HG03039 (cell line): ENCODE measurements at regions not wholly inside any gene's neighbourhood (a gene's known extent, or its start where the extent isn't known, plus 50 kb on each side); places are given as distances from the start of the nearest gene placed in this dataset.
"Not testable (repeated sequence)": the region's sequence is repeated elsewhere in the genome, so short reads cannot be mapped to it uniquely, and the experiment has no call there.

Experiments used
- ATAC-seq: cut with Tn5 transposase; IDR thresholded peaks from one replicate; pipeline ENCODE4 v1.9.1; 2021; ENCODE audit warnings: mild to moderate bottlenecking, moderate library complexity; ENCODE audit not compliant: unreplicated experiment

DNA sequence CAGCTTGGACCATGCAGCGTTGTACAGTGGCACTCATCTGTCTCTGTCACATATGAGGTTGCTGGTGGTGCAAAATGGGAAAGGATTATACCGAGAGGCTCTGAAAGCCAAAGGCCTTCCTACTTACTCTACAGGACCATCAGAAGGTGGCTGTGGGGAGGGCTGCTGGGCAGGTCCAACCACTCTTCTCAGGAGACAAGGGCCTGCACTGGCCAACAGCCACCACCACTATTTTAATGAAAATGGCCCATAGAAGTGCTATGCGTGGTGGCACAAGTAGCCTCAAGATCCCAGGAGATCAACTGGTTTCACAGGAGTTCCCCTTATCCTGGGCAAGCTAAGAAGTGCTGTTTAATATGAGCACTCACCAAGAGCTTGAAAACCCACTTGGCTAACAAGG lies 52.3 kb downstream of the MRPL57 start:
- no peak for ATAC-seq

DNA sequence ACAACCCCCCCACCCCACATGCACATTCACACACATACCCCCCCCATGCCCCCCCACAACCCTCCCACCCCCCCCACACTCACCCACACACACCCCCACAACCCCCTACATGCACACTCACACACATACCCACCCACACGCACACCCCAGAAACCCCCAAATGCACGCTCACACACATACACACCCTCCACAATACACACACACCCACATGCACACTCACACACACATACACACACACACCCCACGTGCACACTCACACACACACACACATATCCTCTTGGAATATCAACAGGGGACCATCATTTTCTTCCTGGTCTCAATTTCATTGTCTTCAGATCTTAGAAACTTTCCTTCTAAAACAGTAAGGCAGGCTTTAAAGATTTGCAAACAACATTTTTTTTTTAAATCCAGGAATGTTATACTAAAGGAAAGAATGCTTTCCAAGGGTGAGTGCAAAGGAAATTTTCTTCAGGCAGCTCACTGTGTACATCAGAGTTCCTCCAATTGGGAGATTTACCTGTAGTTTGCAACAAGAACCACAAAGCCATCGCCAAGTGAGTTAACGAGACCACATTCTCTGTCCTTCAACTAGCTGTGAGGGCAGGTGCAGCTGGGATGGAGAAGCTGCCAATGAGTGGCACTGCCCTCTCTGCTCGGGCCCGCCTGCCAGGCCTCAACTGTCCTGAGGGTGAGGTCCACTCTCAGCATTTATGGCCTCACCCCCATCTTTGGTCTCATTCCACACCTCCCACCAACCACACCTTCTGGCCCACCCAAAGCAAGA lies 53.0 kb downstream of the MRPL57 start:
- ATAC-seq = no peak

DNA sequence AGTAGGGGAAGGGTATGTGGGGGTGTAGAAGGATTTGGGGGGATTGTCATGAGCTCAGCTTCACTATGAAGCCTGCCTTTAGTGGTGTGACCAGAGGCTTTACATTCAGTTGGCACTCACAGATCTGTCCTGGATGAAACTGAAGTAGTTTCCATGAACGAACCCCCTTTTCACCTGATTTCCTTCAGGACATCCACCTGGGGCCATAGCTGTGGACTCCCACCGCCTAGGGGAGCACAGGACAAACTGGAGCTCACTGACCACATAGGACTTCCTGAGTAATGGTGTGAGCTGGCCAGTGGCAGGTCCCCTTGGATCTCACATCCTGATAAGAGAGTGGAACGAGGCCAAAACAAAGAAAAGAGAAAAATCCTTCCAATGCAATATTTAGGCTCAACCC lies 54.1 kb downstream of the MRPL57 start:
- ATAC-seq = no peak

DNA sequence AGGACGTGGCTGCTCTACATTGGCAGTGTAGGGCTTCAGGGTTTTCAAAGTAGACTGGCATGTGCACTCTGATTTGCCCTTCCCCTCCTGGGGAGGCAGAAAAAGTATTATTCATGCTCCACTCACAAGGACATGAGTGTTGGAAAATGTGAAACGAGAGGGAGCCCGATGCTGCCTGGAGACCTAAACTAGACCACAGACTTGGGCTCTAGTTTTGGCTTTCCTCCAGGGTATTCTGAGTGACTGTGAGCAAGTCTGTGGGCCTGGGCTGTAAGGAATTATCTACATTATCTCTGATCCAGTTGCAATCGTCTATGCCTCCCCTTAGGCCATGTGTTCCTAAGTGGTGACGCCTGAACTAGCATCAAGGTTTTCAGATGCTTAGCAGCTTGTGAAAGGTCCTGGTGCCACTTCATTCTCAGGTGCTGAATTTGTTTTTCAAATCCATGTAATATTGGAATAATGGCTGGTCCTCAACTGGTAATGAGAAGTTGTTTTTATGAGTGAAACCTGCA lies 55.0 kb downstream of the MRPL57 start:
- ATAC-seq = no peak

DNA sequence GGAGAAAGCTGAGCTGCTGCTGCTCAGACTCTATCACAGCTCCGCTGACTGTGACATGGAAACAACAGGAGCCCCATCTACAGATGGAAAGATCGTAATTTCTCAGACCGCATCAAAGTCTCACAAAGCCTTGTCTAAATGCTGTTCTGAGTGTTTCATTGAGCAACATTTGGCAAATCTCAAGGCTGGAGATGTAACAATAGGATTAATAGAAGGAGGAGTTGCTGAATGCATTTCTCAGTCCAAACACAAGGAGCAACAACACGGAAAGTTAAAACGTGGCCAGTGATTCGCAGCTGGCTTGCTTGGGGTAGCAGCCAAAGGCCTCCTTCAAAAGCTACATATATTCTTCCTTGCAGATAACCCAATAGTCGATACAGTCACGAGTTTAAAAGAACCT lies 55.7 kb downstream of the MRPL57 start:
- ATAC-seq = no peak

DNA sequence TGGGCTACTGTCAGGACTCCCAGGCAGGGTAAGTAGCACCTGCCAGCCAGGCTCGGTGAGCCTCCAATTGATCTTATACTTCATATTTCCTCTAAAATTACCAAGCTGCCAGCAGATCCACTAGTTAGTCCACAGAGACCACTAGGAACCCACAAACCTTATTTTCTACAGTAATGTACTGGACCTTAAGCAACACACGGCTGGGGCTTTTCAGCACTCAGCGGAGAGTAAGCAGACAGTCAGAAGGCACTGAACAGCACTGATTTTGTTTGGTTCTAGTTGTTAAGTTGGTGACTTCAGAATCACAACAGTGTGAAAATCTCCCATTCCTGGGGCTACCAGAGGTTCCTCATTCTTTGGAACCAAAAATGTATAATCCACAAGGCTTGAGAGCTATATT lies 56.1 kb downstream of the MRPL57 start:
- ATAC-seq = no peak

DNA sequence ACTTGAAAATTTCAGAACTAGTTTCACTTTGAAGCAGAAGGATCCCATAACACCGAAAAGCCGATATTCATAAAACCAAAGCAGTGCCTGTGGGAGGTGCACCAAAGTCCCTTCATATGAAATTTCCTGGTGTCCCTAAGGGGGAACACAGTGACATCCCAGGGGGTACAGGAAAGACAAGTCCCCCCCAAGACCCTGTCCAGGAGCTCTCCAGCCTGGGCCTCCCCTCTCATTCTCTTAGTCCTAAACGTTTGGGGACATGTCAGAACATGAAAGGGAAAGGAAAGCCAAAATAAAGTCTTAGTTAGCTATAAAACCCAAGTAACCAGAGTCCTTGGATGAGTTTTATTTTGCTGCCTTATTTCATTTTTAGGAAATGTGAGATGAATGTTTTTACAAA lies 56.6 kb downstream of the MRPL57 start:
- ATAC-seq = no peak

DNA sequence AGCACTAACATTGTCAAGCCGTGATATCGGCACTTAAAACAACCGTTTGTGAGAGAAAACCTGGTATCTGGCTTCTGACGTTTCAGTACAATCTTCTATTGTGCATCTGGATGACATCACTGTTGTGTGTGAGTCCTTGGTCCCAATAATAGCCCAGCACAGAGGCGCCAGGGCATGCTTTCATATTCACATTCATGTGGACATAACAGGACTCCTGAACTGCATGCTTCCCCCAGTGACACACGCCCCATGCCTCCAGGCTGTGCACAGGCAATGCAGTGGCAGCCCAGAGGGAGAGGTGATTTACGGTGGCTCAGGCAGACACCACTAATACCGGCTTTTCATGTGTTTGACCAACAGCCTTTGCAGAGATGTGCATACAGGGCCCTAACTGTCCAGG lies 58.1 kb downstream of the MRPL57 start:
- ATAC-seq = no peak

DNA sequence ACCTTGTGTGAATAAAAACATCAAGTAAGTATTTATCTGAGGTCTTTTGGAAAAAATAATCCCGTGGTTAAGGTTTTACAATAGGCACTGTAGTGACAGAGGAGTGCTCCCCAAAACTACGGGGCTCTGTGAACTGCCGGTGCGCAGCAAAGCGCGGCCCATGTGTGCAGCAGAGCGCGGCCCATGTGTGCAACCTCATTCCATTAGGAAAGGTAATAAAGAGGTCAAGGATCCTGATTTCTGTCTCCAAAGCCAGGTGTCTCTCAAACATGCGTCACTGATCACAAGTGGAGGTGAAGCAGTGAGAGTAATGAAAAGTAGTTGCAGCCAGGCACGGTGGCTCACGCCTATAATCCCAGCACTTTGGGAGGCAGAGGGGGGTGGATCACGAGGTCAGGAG lies 58.7 kb downstream of the MRPL57 start:
- no peak for ATAC-seq

DNA sequence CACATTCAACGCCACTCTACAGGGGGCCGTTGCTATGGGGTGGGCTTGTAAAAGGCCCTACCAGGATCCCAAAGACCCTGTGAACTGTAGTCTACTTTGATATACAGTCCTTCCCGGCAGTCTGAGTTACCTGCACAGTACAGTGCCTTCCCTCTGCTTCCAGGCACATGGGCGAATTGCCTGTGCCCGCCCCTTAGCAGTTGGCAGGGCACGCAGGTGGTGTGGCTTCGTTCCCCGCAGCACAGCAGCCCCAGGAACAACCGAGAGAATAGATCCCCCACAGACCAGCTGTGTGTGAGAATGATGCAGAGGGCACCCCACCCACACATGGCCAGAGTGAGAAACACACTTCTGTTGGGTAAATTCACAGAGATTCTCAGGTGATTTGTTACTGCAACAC lies 60.6 kb downstream of the MRPL57 start:
- no peak for ATAC-seq

DNA sequence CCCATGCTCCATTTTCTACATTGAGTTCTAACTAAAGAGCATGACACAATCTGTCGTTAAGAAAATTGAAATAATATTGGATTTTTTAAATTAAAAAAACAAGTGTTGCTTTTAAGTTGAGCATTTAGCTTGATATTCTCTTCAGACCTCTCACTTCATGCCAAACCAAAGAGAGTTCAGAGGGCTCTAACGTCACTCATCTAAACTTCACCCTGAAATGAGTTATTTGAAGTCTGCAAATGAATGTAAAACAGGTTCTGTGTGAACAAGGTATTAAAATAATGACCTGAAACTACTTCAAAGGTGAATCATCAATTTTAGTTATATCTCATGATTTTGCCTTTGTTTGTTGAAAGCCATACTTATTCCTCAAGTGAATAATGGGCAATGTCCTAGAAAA lies 61.8 kb downstream of the MRPL57 start:
- no peak for ATAC-seq

DNA sequence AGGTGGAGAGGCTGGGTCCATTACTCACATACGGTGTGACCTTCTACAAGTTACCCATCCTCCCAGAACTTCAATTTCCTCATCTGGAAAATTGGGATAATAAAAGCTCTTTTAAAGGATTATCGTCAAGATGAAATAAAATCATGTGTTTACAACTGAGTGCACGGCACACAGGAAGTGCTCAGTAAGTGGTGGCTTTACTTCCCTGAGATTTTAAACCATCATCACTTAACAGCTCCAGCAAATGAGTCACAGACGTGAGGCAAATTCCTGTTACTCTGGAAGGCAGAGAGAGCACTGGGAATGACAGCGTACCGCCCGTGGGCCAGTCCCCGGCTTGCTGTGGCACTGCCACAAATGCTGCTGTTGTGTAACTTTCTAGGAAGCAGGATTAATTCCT lies 64.1 kb downstream of the MRPL57 start:
- no peak for ATAC-seq

DNA sequence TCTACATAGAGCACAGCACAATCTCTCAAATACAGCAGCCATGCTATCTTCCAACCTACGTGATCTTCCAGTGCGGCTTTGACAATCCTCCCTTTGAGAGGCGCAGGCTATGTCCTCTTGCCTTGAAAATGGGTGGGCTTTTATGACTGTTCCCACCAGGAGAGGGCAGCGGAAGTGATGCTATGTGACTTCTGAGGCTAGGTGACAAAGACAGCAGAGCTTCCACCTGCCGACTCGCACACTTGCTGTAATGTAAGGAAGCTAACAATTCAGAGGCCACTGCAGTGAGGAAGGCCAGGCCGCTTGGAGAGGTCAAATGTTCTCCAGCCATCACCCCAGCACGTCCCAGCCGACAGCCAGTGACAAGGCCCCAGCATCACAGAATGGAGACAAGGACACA lies 65.8 kb downstream of the MRPL57 start:
- no peak for ATAC-seq

DNA sequence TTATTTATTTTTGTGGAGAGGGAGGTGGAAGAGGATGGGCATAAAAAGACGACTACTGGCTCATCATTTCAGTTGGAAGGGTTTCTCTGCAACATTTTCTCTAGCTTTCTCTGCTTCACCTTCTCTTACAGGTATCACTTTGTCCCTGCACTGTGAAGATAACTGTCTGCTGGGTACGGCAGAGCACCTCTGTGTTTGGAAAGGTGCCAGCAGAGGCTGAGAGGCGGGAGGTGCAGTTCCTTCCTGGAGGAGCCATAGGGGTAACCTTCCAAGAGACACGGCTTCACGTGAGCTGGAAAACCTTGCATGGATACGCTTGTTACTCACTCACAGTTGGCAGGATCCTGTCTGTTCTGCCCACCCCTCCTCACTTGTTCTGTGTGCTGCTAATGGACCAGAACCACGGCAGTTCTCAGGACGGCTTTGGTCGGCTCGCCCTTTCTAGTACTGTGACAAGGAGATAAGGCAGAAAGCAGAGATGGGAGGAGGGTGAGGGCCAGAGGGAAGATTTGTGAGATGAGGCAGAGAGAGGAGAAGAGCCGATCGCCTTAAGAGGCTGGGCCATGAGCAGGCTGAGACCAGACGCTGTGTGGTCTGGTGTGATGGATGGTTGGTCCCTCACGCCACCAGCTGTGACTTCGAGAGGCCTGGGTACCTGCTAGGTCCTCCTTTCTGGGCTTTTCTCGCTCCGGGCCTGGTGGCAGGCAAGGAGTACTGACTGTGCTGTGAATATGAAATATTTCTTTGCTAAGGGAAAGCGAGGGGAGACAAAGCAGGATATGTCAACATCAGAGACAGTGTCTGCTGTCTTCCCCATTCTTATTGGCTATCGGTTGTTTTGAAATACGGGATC lies 66.8 kb downstream of the MRPL57 start:
- ATAC-seq = no peak

DNA sequence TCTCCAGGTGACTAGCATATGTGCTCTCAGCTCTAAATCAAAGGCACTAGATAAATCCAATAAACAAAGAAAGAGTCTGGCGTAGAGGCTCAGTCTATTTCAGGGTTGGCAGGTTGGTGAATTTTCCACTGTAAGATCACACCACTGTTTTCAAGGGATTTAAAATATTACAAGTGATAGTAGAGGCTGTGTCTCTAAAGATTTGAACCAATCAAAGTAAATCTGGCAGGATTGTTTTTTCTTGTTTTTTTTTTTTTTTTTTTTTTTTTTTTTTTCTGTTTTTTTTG lies 67.4 kb downstream of the MRPL57 start:
- ATAC-seq = not testable (repeated sequence)

DNA sequence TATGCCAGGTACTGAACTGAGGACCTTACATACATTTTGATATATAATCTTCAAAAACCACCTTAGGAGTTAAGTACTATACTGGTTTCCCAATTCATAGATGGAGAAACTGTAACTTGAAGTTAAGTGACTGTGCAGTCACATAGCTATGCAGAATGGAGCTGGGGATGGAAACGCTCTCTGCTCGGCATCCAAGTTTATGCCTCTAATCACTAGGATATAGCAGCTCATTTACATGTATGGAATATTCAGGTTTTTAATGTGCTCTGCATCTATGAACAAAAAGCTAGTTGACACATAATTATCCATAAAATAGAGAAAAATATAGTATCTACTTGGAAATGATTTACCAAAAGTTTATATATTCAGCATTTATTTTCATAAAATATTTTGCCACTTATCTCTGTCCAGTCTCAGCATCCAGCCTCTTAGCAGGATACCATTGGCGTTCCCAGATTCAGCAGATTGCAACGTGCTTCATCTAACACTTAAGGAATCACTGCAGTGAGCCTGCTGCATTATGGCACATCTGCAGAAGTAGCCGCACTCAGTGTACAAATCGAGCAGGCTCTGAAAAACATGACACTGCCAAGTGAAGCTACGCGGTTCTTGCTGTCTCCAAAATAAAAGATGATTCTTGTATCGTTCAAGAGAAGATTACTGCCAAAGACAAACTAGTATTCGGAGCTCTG lies 70.4 kb downstream of the MRPL57 start:
- no peak for ATAC-seq

DNA sequence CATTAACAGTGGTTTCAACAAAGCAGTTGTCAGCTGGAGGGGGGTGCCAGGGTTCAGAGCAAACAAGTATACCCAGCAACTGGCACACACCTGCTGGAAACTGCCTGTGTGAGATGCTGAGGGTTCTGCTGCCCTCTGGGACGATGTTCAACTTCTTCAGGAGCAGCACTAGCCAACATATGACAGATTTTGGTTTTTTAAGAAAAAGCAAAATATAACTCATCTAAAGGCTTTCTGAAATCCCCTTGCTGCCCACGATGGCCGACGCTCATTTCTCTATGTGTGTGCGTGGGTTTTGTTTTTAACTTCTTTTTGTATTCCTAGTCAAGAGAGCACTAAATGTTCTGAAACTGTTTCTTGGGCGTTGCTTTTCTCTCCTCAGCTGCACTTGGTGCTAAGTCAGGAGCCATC lies 79.9 kb downstream of the MRPL57 start:
- ATAC-seq = no peak

DNA sequence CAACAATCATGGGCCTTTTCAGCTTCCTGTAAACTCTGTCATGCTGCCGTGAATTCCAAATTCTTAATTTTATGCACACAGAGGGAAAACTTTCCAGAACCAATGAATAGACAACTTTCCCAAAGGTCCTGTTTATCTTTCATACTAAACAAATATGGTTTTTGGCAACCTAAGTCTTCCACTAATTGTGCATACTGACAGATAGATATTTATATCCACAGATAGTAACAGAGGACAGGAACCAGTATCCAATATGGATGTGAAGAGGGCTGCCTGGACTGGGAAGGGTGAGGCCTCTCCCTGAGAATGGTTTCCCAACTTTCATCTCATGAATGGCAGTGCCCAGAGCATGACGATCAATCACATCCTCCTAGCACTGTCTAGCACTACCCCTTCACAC lies 80.4 kb downstream of the MRPL57 start:
- no peak for ATAC-seq

DNA sequence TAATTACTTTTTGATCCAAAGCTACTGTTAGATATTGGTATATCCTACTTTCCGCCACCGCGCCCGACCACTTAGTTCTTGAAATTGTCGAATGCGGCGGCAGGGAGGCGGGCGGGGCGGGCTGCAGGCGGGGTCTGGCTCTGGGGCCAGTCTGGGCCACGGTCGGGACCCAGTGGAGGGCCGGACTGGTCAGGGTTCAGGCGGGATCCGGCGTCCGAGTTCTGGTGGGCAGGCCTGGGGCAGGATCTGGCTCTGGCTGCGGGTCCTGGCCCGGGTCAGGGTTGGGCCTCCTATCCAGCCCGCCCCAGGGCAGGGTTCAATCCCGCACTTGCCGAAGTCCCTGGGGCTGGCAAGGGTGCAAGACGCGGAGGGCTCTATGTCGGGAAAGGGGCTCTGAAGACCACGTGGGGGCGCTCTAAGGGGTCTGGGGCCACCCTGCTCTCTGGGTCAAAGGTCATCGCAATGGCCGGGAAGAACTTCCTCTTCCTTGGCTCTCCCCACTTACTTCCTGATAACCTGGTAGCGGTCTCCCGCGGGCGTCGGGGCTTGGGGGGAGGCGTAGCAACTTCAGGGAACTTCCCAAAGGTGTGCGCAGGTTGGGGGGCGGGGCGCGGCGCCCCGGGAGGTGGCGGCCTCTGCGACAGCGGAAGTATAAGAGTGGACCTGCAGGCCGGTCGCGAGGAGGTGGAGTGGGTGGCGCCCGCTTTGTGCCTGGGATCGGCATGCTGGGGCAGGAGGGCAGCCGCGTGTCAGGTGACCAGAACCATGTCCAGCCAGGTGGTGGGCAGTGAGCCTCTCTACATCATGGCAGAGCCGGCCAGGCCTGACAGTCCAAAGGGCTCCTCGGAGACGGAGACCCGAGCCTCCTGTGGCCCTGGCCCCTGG lies 83.4 kb downstream of the MRPL57 start:
- no peak for ATAC-seq

DNA sequence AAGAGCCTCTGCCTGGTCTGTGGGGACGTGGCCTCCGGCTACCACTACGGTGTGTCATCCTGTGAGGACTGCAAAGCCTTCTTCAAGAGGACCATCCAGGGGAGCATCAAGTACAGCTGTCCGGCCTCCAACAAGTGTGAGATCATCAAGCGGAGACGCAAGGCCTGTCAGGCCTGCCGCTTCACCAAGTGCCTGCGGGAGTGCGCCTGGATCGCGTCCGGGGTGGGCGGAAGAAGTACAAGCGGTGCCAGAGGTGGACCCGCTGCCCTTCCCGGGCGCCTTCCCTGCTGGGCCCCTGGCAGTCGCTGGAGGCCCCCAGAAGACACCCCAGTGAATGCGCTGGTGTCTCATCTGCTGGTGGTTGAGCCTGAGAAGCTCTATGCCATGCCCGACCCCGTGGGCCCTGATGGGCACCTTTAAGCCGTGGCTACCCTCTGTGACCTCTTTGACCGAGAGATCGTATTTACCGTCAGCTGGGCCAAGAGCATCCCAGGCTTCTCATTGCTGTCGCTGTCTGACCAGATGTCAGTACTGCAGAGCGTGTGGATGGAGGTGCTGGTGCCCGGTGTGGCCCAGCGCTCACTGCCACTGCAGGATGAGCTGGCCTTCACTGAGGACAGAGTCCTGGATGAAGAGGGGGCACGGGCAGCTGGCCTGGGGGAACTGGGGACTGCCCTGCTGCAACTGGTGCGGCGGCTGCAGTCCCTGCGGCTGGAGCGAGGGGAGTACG lies 84.3 kb downstream of the MRPL57 start:
- not testable (repeated sequence) for ATAC-seq
